Prostate gland (tissue), 2 donors: ENCODE measurements at regions not wholly inside any gene's neighbourhood (a gene's known extent, or its start where the extent isn't known, plus 50 kb on each side); places are given as distances from the start of the nearest gene placed in this dataset.

ENCODE experiments used
- DNase-seq: peaks from one replicate; pipeline ENCODE4 v3.0.0-alpha.2; 2019; ENCODE audit warnings: low spot score
- H3K27ac ChIP-seq, 2 donors: fragments of 200-600 bp; sonication (generic); 2 replicates each; pipeline ENCODE4 v1.5.1; 2017 to 2019
- H3K27me3 ChIP-seq: fragments of 200-600 bp; sonication (generic); replicated peaks from 2 replicates; pipeline ENCODE4 v1.5.1; 2019; ENCODE audit not compliant: insufficient read depth
- H3K36me3 ChIP-seq, 2 donors: fragments of 200-600 bp; sonication (generic); 1 replicate in 1 of 2; 2 replicates in 1 of 2; pipeline versions ENCODE4 v1.5.1 to v1.8.1; 2017 to 2019
- H3K4me1 ChIP-seq: fragments of 200-600 bp; sonication (generic); replicated peaks from 2 replicates; pipeline ENCODE4 v1.5.1; 2019
- H3K4me3 ChIP-seq, 2 donors: fragments of 200-600 bp; sonication (generic); 2 replicates each; pipeline ENCODE4 v1.5.1; 2017 to 2019
- H3K9me3 ChIP-seq: fragments of 200-600 bp; sonication (generic); 2 replicates; pipeline ENCODE4 v1.5.1; 2017
- CTCF ChIP-seq, 4 experiments: fragments of 200-600 bp in 2 of 4; fragments of 450-650 bp in 2 of 4; sonication (generic) in 2 of 4; IDR thresholded peaks; 1 replicate in 3 of 4; 2 replicates in 1 of 4; pipeline ENCODE4 v1.5.1; 2016 to 2019; ENCODE audit warnings: antibody characterized with exemption in 4 of 4, mild to moderate bottlenecking in 2 of 4, moderate library complexity in 2 of 4
- POLR2A ChIP-seq: fragments of 450-650 bp; IDR thresholded peaks from one replicate; pipeline ENCODE4 v1.6.1; 2016; ENCODE audit warnings: antibody characterized with exemption, mild to moderate bottlenecking
- POLR2AphosphoS5 ChIP-seq: sonication (generic); formaldehyde crosslinking; IDR thresholded peaks from one replicate; pipeline ENCODE4 v1.6.1; 2017; ENCODE audit warnings: antibody characterized with exemption
- WGBS: methylation state at CpG from one replicate; pipeline ENCODE4 v1.1.5; 2018; 5-methylcytosine and 5-hydroxymethylcytosine counted together
- intact Hi-C: fragments of 100-400 bp; cut with DNase I; formaldehyde crosslinking; loops from one replicate; pipeline ENCODE4 v1.14.2; 2022

GRCh38 chr5:93810780-93811179, 69.4 kb upstream of the POU5F2 start:
- no peak overlapping the region for H3K4me3 ChIP-seq
- DNase-seq, result no peak
- H3K27ac ChIP-seq, result no peak overlapping the region
- 93% methylated on average over 4 of the region's 4 CpGs for WGBS
- H3K4me1 ChIP-seq, result no peaks in the 10 kb centered on the region
- intact Hi-C loops, result no loop called here
- TF ChIP-seq POLR2A (no peak), CTCF (IDR thresholded peaks at IDR 0.05) (no peak), POLR2AphosphoS5 (no peak)
- no peaks in the 10 kb centered on the region for H3K36me3 ChIP-seq
- H3K9me3 ChIP-seq, result no peaks in the 10 kb centered on the region
- H3K27me3 ChIP-seq, result no peaks in the 10 kb centered on the region

GRCh38 chr5:93809430-93809829, 68.0 kb upstream of the POU5F2 start:
- no peak for TF ChIP-seq POLR2AphosphoS5
- TF ChIP-seq POLR2A, result no peak
- TF ChIP-seq CTCF (IDR thresholded peaks at IDR 0.05), result no peak
- 36% methylated on average over 1 of the region's 1 CpG for WGBS
- H3K4me3 ChIP-seq, result no peak overlapping the region

GRCh38 chr5:93807846-93808245, 66.4 kb upstream of the POU5F2 start:
- 58% methylated on average over 6 of the region's 6 CpGs for WGBS
- no peaks in the 10 kb centered on the region for H3K4me1 ChIP-seq
- DNase-seq, result no peak
- no peak for TF ChIP-seq POLR2A
- no peak for TF ChIP-seq POLR2AphosphoS5
- intact Hi-C loops, result loop anchor here (10.0 kb wide), 1 partner anchor 193 kb away; no protein-coding TSS in a partner anchor
- no peak overlapping the region for H3K4me3 ChIP-seq
- no peaks in the 10 kb centered on the region for H3K36me3 ChIP-seq
- no peaks in the 10 kb centered on the region for H3K9me3 ChIP-seq
- no peaks in the 10 kb centered on the region for H3K27me3 ChIP-seq
- no peak overlapping the region for H3K27ac ChIP-seq

More at GRCh38 chr5:93809430-93809829, 68.0 kb upstream of the POU5F2 start:
- no peaks in the 10 kb centered on the region for H3K9me3 ChIP-seq
- H3K36me3 ChIP-seq, result no peaks in the 10 kb centered on the region
- DNase-seq, result no peak
- H3K27ac ChIP-seq, result no peak overlapping the region
- no peaks in the 10 kb centered on the region for H3K4me1 ChIP-seq
- intact Hi-C loops, result loop anchor here (10.0 kb wide), 1 partner anchor 195 kb away; no protein-coding TSS in a partner anchor
- no peaks in the 10 kb centered on the region for H3K27me3 ChIP-seq

- no peaks in the 10 kb centered on the region for H3K36me3 ChIP-seq
- no peak overlapping the region for H3K4me3 ChIP-seq
- no peaks in the 10 kb centered on the region for H3K4me1 ChIP-seq
- intact Hi-C loops, result loop anchor here (10.0 kb wide), 1 partner anchor 191 kb away; no protein-coding TSS in a partner anchor
- no peak for DNase-seq
- no peaks in the 10 kb centered on the region for H3K9me3 ChIP-seq
- H3K27me3 ChIP-seq, result no peaks in the 10 kb centered on the region
- WGBS, result 93% methylated on average over 5 of the region's 5 CpGs
- TF ChIP-seq POLR2A (no peak), CTCF (IDR thresholded peaks at IDR 0.05) (no peak), POLR2AphosphoS5 (no peak)
- H3K27ac ChIP-seq, result no peak overlapping the region
Observed at GRCh38 chr5:93805616-93806379, 64.4 kb upstream of the POU5F2 start.

GRCh38 chr5:93800988-93801811, 59.8 kb upstream of the POU5F2 start:
- no peak overlapping the region for H3K27ac ChIP-seq
- no peaks in the 10 kb centered on the region for H3K36me3 ChIP-seq
- no peaks in the 10 kb centered on the region for H3K4me1 ChIP-seq
- intact Hi-C loops, result loop anchor here (5.0 to 10.0 kb wide), 2 partner anchors 186 to 219 kb away; partner anchors contain the start of genes NR2F1 and NR2F1-AS1
- no peaks in the 10 kb centered on the region for H3K27me3 ChIP-seq
- H3K9me3 ChIP-seq, result no peaks in the 10 kb centered on the region
- no peak overlapping the region for H3K4me3 ChIP-seq
- peak; percentile 41 for DNase-seq
- TF ChIP-seq POLR2A (no peak), CTCF (IDR thresholded peaks at IDR 0.05) (peak in 3 of 4 experiments; percentile 67 to 73 (median 67)), POLR2AphosphoS5 (peak; percentile 27)
- 16% methylated on average over 2 of the region's 2 CpGs for WGBS
